Right renal pelvis (tissue), 4 donors: ENCODE measurements at regions not wholly inside any gene's neighbourhood (a gene's known extent, or its start where the extent isn't known, plus 50 kb on each side); places are given as distances from the start of the nearest gene placed in this dataset.
"Not testable (repeated sequence)": the region's sequence is repeated elsewhere in the genome, so short reads cannot be mapped to it uniquely, and the experiment has no call there.

Experiments used
- DNase-seq, 4 donors: peaks; one replicate each; pipeline ENCODE4 v3.0.0-alpha.2; 2013; ENCODE audit warnings: low read depth in 4 of 4, low spot score in 3 of 4, missing footprints in 1 of 4

DNA sequence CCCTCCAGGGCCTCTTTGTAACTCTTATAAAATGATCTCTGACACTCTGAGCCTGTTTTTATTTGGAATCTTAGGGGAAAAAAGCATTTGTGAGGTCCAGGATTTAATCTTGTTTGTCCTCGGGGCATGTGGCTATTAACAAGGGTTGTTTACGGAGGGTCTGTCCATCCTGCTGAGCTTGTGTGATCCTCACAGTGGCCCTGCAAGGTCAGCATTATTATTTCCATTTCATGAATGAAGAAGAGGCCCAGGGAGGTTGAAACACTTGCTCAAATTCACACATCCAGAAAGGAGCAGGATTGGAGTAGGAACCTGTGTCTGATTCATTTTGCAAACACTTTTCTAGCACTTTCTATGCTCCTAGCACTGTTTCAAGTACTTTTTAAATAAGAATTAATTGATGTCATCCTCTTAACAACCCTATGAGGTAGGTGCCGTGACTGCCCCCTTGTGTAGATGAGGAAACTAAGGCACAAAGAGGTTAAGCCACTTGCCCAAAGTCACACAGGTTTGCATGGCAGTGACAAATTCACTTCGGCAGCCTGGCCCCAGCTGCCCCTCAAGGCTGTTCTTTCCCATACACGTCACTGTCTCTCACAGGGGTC, 178.9 kb downstream of the MIS18A start:
- DNase-seq = no peak

DNA sequence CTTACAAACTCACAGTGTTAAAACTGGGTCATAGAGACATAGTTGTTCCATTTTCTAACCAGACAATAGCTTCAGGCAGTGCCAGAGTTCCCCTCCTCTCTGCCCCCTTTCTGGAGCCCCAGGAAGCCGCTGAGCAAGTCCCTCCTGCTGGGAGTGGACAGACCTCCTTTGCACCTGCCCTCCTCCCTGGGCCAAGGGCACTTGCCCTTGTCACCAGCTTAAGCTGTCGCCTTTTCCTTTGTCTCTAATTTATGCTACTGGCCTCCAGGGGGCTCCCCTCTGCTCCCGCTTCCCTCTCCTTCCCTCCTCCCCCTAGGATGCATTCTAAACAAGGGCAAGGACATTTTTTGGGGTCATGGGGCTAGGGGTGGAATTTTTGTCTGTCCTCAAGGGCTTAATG, 182.4 kb downstream of the MIS18A start:
- no peak for DNase-seq

DNA sequence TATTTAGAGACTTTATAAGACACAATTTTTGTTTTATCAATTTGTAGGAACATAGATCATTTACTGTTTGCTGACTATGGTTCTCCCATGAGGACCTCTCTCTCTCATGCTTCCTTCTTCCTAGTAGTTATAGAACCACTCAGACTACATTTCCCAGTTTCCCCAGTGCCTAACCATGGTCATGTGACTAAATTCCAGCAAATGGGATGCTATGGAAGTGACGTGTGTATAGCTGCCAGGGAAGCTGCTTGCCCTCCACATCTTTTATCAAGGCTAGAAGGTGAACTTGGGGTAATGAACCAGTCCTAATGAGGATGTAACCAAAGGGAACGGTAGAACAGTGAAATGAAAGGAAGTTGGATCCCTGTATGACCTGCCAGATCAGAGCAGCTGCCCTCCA, 184.0 kb downstream of the MIS18A start:
- peak in 1 of 4 donors; percentile 8 for DNase-seq

DNA sequence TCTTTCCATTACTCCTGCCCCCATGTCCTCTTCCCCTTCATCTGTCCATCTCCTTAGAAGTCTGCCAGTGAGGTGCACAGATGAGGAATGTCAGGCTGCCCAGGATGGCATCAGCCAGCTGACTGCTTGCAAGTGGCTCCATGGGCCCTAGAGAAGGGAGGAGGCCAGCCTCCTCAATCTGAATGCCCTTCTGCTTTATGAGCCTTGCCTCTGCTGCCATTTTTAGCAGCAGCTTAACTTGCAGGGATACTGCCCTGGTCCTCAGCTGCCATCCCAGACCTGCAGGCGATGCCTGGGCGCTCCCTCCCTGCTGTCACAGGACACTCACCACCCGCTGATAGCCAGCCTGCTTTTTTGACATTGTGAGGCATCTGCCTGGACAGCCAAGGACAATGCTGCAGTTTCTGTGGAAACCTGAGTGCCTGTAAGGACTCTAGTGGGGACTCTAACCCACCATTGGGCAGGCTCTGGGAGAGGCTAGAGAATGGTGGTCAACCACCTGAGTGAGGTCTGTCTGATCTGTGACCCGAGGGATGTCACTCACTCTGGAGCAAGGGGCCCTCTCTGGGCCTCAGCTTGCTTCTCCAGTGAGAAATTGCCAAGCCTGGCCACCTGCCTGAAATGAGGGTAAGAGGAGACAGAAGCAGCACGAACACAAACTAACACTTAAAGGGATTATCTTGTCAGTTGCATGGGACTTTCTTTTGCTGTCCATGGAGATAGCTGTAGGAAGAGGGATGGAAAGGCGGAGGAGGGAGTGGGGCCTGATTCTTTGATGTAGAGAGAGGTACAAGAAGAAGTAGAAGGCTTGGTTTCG, 185.0 kb downstream of the MIS18A start:
- DNase-seq = no peak

DNA sequence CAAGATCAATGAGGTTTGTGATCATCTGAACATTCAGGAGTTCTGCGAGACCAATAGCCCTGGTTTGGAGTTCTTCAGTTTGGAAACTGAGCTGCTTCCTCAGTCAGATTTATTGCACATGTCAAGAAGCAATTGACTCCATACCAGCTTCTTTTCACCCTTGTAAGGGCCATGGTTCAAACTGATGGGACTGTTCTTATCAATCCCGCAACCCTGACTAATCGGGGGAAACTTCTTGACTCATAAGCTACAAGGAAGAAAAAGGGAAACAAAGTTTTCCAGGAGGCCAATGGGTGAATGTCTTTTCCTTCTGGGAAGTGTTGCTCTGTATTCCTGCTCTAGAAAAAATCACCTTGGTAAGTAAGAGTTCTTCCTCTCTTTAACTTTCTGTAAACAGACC, 187.9 kb downstream of the MIS18A start:
- no peak for DNase-seq

DNA sequence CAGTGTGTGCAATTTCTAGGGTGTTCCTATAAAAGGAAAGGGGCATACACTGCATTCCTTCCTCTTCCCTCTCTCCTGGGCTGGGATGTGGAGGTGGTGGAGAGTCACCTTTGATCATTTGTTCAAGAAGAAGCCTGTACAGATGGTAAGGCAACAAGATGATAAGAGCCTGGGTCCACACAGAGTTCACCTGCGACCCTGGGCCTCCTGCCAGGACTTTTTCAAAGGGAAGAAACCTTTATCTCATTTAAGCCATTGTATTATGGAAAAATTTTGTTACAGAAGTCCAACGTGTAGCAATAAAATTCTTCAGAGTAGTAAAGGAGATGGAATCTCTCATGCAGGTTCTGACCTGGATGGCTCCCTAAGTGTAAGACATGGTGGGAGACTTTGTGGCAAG, 189.1 kb downstream of the MIS18A start:
- no peak for DNase-seq

DNA sequence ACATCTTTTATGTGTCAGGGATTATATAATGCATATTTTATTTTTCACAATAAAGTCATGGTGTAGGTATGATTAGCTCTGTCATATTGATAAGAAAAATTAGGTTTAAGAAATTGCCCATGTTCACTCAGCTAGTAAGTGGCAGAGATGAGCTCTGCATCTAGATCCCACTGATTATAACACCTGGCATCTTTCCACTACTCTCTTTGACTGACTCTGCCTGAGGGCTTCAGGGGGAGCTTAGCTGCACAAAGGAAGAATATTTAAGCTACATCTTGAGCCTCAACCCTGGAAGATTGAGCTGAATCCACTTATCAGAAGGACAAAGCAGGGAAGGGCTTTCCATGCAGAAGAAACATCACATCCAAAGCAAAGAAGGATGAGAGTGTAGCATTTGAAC, 190.4 kb downstream of the MIS18A start:
- no peak for DNase-seq

DNA sequence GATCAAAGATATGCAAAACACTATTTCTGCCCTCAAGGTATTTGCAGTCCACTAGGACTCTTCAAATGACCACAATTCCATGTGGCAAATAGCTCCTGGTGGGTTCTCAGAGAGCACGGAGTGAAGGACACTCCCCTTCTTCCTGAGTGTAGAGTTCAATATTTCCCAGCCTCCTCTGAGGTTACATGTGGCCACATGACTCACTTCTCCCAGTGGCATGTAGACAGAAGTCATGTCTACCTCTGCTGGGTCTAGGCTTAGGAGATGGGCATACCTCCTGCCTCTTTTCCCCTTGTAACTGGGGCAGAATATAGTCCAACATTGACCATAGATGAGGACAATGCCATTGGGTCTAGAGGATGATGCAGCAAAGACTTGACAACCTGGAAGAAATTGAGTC, 191.4 kb downstream of the MIS18A start:
- no peak for DNase-seq

DNA sequence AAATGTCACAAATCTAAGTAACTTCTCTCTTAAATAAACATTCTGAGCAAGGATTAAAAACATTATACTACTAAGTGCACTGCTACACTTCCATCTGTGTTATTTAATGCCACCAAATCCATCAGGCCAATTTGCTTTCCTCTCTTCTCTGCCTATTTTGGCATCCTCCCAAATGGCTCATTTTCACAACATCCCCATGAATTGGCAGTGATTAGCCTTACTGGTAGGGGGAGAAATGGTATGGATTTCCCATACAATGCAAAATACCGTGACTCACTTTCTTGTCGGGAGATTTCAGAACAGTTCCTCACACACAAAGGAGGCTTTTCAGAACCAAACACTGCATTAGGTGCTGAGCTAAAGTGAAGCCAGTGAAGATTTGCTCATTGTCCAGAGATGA, 195.7 kb downstream of the MIS18A start:
- DNase-seq = no peak

DNA sequence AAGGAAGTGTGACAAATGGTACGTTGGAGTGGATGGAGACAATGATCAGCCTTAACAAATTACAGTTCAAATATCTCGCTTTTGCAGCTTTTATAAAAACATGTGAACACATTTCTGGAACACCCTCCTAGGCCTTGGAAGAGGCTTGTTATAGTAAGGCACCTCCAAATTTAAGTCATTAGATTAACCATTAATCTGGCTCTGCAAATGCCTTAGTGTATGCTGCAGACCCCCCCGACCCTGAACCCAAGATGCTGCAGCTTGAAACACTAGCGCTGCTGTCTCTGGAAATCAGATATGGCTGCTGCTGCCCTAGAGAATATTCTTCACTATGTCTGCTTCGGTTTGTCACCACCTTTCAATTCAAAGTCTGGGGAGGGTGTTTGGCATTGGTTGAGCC, 196.4 kb downstream of the MIS18A start:
- DNase-seq = no peak

DNA sequence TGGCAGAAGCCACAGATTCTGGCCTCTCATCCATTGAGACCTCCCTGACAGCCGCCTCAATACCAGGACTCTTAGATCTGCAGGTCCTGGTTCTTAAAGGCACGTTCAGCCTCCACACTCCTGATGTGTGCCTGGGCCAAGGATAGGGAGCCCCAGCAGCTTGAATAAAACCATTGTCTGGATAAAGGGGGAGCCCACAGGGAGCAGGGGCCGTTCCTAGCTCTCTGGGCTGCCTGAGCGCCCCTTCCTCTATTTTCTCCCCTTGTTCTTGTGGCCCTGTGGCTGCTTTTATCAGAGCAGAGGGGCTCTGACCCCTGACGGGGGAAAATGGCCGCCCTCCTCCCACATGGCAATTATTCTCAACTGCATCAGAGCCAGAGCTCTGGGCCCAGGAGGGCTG, 200.8 kb downstream of the HUNK start:
- DNase-seq = no peak

DNA sequence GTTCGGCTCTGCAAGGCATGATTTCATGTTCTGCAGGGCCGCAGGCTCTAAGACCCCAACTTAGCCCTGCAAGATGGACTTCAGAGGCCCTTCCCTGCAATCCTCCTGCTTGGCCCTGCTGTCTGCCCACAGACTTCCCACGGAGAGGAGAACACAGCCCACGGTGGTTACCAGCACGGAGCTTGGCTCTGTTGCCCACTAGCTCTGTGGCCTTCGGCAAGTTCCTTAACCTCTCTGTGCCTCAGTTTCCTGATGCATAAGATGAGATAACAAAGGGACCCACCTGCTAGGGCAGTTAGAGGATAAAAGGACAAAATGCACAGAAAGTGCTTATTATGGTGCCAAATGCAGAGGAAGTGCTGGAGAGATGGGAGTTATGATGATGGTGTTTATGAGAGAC, 200.4 kb downstream of the HUNK start:
- DNase-seq = no peak

DNA sequence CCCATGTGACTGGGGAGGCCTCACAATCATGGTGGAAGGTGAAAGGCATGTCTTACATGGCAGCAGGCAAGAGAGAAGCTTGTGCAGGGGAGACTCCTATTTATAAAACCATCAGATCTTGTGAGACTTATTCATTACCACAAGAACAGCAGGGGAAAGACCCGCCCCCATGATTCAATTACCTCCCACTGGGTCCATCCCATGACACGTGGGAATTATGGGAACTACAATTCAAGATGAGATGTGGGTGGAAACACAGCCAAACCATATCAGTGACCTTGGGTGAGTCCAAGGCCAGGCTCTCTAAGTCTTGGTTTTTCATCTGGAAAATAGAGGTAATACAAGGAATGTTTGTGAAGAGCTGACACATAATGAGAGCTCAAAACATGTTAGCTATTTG, 198.8 kb downstream of the HUNK start:
- not testable (repeated sequence) for DNase-seq

DNA sequence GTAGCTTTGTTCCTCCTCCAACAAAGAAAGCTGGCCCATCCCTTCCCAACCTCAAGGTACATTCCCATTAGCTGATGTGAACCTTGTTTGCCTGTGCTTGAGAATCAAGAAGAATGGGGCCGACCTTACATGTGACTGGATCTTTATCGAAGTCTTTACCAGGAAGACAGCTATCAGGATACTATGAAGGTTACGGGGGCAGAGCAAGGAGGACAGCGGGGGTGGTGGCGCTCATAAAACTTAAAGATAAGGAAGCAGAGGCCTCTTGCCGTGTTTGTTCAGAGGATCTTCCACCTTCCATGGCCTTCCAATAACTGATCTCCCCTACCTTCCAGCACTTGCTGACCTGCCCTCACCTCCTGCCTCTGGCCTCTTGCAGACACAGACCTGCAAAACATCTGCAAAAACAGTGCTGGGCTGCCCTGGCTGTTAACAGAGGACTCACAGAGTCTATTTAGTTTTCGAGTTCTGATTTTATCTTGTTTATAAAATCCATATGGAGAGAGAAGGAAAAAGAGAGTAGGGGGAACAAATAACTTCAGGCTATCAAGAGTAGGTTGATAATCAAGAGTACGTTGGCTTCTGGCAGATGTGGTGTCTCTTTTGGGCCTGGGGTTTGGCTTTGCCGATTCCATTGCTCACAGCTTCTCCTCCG, 198.0 kb downstream of the HUNK start:
- no peak for DNase-seq

DNA sequence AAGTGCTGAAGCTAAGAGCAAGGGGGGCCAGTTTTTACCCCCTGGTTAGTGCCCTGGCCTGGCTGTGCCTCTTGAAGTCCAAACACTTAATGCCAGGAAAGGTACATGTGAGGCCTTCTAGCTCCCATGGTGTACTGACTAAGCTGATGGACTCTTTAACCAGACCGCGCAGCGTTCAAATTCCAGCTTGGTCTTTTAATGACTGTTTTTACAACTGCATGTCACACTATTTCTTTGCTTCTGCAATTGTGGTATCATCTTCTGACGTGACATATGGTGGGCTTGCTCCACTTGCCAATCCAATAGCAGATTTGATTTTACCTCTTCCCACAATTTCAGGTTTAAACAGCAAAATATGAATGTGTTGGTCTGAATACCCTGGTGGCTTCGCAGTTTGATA, 197.3 kb downstream of the HUNK start:
- DNase-seq = no peak

DNA sequence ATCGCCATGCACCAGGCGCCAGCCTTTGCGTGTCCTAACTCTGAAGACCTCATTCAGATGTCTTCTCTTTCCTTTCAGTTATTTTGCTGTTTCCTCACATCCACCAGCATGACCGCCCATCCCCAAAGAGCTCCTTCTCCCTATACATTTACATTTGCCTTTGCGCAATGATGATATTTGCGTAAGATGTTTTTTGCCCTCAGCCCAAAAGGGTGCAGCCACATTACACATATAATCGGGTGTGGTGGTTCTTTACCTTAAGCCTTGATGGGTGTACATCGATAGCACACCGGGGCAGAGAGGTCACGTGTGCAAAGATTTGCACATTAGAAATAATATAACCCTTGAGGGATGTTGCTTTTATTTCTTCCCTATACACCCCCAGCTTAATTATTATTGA, 192.8 kb downstream of the HUNK start:
- no peak for DNase-seq

DNA sequence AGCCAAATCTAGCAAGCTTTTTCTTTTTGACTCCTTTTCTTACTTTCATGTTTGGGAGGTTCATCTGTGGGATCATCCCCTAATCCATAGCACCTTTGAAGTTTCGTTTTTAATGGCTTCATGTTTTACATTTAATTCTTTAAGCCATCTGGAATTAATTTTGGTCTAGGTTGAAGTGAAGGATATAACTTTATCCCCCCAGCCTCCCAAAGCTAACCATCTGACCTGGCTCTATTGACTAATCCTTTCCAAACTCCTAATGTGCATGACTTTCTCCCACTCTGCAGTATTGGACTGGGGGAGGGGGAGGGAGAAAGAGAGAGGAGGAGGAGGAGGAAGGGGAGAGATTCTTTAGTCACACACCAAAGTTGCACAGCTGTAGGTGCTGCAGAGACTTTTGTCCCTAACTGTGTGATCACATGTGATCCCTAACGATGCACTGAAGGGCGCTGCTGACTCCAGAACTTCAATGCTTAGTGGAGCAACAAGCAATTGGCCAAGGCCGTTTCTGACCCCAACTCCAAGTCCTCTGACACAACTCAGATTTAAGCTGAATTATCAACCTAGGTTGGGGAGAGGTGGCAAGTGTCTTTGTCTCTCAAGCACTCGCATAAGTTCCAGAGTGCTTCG, 191.6 kb downstream of the HUNK start:
- no peak for DNase-seq

DNA sequence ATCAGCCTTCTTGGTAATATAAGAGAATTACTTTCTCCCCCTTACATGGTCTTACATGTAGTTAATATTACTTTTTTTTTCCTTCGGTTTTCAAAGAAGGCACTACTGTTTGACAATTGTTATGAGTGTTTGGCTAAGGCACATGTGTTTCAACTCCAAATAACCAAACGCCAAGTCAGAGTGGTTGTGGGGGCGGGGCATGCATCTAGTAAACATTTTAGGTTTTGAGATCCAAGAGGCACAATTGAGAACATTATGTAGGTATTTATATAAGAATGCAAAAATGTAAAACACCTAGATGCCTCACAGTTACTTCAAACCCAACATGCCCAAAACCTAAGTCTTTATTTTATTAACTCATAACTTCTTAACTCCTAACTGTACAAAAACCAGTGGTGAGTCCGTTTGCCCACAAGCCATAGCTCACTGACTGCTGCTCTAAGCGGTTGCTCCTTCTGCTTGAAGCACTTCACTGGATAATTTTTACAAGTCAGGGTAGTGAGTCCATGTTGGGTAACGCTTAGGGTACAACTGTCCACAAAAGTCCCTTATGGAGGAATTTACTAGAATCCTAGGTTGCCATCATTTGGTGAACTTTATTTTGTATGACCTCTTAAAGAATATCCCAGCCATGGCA, 189.9 kb downstream of the HUNK start:
- DNase-seq = no peak

DNA sequence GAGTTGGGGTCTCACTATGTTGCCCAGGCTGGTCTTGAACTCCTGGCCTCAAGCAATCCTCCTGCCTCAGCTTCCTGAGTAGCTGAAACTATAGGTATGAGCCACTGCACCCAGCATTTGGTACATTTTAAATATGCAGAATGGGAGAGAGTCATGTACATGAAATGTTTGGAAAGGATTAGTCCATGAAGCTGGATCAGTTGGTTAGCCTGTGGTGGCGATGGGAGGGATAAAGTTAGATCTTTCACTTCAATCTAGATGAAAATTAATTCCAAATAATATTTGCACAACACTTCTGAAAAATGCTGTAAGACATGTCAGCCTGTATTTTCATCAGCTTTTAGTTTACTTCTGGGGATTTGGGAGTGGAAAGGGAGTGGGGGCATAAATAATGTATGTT, 188.9 kb downstream of the HUNK start:
- DNase-seq = no peak

DNA sequence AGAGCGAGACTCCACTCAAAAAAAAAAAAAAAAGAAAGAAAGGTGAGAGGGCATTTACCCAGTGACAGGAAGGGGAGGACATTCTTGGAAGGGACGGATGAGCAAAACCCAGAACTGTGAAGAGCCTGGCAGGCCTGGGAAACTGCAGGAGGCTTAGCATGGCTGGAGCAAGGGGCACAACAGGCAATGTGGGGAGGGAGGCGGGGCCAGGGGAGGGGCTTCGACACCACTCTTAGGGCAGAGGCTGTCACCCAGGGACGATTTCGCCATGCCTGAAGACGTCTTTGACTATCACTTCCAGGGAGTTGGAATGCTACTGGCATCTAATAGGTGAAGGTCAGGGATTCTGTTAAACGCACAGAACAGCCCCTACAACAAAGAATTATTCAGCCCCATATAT, 184.0 kb downstream of the HUNK start:
- no peak for DNase-seq

DNA sequence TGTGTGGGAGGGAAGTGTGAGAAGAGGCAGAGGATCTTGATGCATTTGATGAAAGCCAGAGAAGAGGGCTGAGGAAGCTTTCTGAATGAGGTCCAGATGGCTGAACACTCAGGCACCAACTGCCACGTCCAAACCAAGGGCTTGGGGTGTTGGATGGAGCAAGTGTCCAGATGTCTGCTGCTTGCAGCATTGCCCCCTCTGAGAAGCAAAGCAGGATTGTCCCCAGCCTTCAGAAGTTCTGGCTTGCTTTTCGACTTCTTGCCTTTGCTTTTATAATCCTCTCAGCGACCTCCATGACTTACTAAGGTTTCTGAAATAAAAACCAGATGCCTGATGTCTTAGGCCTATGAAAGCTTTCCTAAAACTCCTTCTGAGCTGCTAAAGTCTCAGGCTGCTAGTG, 182.5 kb downstream of the HUNK start:
- no peak for DNase-seq
